Thyroid gland (tissue), 4 donors: ENCODE measurements at regions not wholly inside any gene's neighbourhood (a gene's known extent, or its start where the extent isn't known, plus 50 kb on each side); places are given as distances from the start of the nearest gene placed in this dataset.

Experiments used
- DNase-seq, 2 donors: peaks; one replicate each; pipeline ENCODE4 v3.0.0-alpha.2; 2019
- H3K27ac ChIP-seq, 3 donors: fragments of 200-600 bp; sonication (generic); 1 replicate in 2 of 3; 2 replicates in 1 of 3; pipeline ENCODE4 v1.5.1; 2016 to 2019; ENCODE audit warnings: mild to moderate bottlenecking in 1 of 3, moderate library complexity in 1 of 3
- H3K27me3 ChIP-seq: fragments of 200-600 bp; sonication (generic); one replicate; pipeline ENCODE4 v1.5.1; 2019
- H3K36me3 ChIP-seq, 2 donors: fragments of 200-600 bp; sonication (generic); one replicate each; pipeline ENCODE4 v1.5.1; 2016 to 2019
- H3K4me1 ChIP-seq, 2 donors: fragments of 200-600 bp; sonication (generic); one replicate each; pipeline ENCODE4 v1.5.1; 2017 to 2019
- H3K4me3 ChIP-seq, 3 donors: fragments of 200-600 bp; sonication (generic); replicated peaks in 1 of 3; 1 replicate in 2 of 3; 2 replicates in 1 of 3; pipeline ENCODE4 v1.5.1; 2016; ENCODE audit warnings: mild to moderate bottlenecking in 1 of 3
- H3K9me3 ChIP-seq: fragments of 200-600 bp; sonication (generic); one replicate; pipeline ENCODE4 v1.5.1; 2017
- POLR2A ChIP-seq, 2 donors: fragments of 450-650 bp; IDR thresholded peaks; one replicate each; pipeline ENCODE4 v1.6.1; 2017; ENCODE audit warnings: antibody characterized with exemption in 2 of 2, mild to moderate bottlenecking in 2 of 2, moderate library complexity in 1 of 2
- WGBS, 2 donors: methylation state at CpG; one replicate each; pipeline ENCODE4 v1.1.5; 2017; 5-methylcytosine and 5-hydroxymethylcytosine counted together
- intact Hi-C: fragments of 100-400 bp; cut with DNase I; formaldehyde crosslinking; loops from one replicate; pipeline ENCODE4 v1.15.1; 2023
- TF ChIP-seq, protein P1 (sequence below), 6 experiments: fragments of 200-600 bp in 3 of 6; fragments of 450-650 bp in 3 of 6; sonication (generic) in 3 of 6; IDR thresholded peaks; one replicate each; pipeline ENCODE4 v1.5.1; 2016 to 2019; ENCODE audit warnings: antibody characterized with exemption in 6 of 6, mild to moderate bottlenecking in 2 of 6, inconsistent platforms in 1 of 6, moderate library complexity in 1 of 6

DNA sequence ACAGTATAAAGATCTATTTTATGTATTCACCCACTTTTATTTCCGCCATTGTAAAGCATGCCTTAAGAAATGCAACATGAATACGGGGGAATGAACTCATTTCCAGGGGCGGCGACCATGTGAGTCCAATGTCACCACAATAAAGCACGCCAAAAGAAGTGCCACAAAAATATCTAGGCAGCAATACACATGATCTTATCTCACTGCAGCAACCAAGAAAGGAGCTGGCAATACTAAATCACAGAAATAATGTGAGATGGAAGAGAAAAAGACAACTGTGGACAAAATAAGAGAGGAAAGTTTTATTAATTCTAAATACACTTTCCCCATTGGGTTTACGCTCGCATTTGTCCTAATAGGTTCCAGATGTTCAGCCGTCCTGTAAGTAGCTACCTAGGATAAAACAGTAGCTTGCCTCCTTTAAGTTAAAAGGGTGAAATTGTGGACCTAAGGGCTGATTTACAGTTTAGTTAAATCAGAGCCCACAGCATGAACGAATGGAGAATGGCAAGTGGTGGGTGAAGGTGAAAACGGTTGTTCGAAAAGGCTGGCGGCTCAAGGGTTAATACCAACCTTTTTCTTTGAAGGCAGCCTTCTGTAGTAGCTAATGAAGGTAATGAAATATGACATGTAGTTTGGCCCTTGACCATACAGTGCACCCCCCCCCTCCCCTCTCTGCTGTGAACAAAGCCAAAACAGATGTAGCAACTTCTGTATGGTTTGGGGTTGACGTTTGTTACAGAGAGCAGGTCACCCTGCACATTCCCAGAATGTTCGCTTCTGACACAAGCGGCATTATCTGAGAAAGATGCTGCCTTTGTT lies 504.2 kb upstream of the PSMD7 start:
- WGBS, 2 donors, result 74 to 76% methylated on average over 15 of the region's 15 CpGs
- intact Hi-C loops, result no loop called here
- Histone ChIP-seq H3K9me3 (no peaks in the 10 kb centered on the region), H3K27ac (no peak overlapping the region), H3K4me3 (no peak overlapping the region), H3K36me3 (no peaks in the 10 kb centered on the region), H3K4me1 (no peaks in the 10 kb centered on the region), H3K27me3 (no peaks in the 10 kb centered on the region)
- TF ChIP-seq POLR2A (IDR thresholded peaks at IDR 0.05), result no peak
- TF ChIP-seq, protein P1, sequence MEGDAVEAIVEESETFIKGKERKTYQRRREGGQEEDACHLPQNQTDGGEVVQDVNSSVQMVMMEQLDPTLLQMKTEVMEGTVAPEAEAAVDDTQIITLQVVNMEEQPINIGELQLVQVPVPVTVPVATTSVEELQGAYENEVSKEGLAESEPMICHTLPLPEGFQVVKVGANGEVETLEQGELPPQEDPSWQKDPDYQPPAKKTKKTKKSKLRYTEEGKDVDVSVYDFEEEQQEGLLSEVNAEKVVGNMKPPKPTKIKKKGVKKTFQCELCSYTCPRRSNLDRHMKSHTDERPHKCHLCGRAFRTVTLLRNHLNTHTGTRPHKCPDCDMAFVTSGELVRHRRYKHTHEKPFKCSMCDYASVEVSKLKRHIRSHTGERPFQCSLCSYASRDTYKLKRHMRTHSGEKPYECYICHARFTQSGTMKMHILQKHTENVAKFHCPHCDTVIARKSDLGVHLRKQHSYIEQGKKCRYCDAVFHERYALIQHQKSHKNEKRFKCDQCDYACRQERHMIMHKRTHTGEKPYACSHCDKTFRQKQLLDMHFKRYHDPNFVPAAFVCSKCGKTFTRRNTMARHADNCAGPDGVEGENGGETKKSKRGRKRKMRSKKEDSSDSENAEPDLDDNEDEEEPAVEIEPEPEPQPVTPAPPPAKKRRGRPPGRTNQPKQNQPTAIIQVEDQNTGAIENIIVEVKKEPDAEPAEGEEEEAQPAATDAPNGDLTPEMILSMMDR (IDR thresholded peaks at IDR 0.05), result no peak
- no peak for DNase-seq

GRCh38 chr16:73781297-73781696 lies 515.3 kb upstream of the PSMD7 start:
- Histone ChIP-seq H3K4me1 (no peaks in the 10 kb centered on the region), H3K36me3 (no peaks in the 10 kb centered on the region), H3K27me3 (no peaks in the 10 kb centered on the region), H3K9me3 (no peaks in the 10 kb centered on the region), H3K27ac (no peak overlapping the region), H3K4me3 (no peak overlapping the region)
- WGBS, 2 donors, result 48 to 53% methylated on average over 3 of the region's 3 CpGs
- intact Hi-C loops, result no loop called here
- TF ChIP-seq, protein P1 (IDR thresholded peaks at IDR 0.05), result no peak
- no peak for TF ChIP-seq POLR2A (IDR thresholded peaks at IDR 0.05)
- DNase-seq, result no peak

GRCh38 chr16:73778887-73779286 lies 517.7 kb upstream of the PSMD7 start:
- no peak overlapping the region for H3K27ac ChIP-seq
- intact Hi-C loops, result no loop called here
- no peaks in the 10 kb centered on the region for H3K4me1 ChIP-seq
- H3K36me3 ChIP-seq, result no peaks in the 10 kb centered on the region
- TF ChIP-seq POLR2A (IDR thresholded peaks at IDR 0.05), result no peak
- TF ChIP-seq, protein P1 (IDR thresholded peaks at IDR 0.05), result no peak
- H3K4me3 ChIP-seq, result no peak overlapping the region
- no peaks in the 10 kb centered on the region for H3K9me3 ChIP-seq
- 84 to 86% methylated on average over 5 of the region's 5 CpGs for WGBS, 2 donors
- no peaks in the 10 kb centered on the region for H3K27me3 ChIP-seq
- no peak for DNase-seq

- intact Hi-C loops, result no loop called here
- 69 to 70% methylated on average over 10 of the region's 10 CpGs for WGBS, 2 donors
- Histone ChIP-seq H3K9me3 (no peaks in the 10 kb centered on the region), H3K36me3 (no peaks in the 10 kb centered on the region), H3K4me3 (no peak overlapping the region), H3K27me3 (no peaks in the 10 kb centered on the region), H3K27ac (no peak overlapping the region), H3K4me1 (no peaks in the 10 kb centered on the region)
- TF ChIP-seq, protein P1 (IDR thresholded peaks at IDR 0.05), result no peak
- no peak for DNase-seq
Observed at GRCh38 chr16:73775841-73776388, 520.7 kb upstream of the PSMD7 start.
